ENCODE measurements at regions not wholly inside any gene's neighbourhood (a gene's known extent, or its start where the extent isn't known, plus 50 kb on each side); places are given as distances from the start of the nearest gene placed in this dataset.

GRCh38 chr6:51511081-51511480 is 576.3 kb downstream of the PKHD1 start:
- H3K79me2 ChIP-seq (ENCODE audit: insufficient read depth, low read depth): no peaks in the 10 kb centered on the region
- TF ChIP-seq CTCF (conservative IDR thresholded peaks at IDR 0.05; ENCODE audit: low read depth, low read length): no peak

GRCh38 chr6:51513891-51514747 is 573.3 kb downstream of the PKHD1 start:
- Histone ChIP-seq H3K79me2 (ENCODE audit: insufficient read depth, low read depth) (no peaks in the 10 kb centered on the region), H3K27me3 (ENCODE audit: insufficient read depth, low read depth) (no peaks in the 10 kb centered on the region), H3K4me3 (IDR thresholded peaks at IDR 0.05; ENCODE audit: insufficient read depth, low read depth, low read length) (no peak overlapping the region), H3K4me2 (no peak overlapping the region), H3K36me3 (ENCODE audit: insufficient read depth) (no peaks in the 10 kb centered on the region), H3K27ac (no peak overlapping the region), H3K4me1 (ENCODE audit: low read depth, poor library complexity, severe bottlenecking) (no peaks in the 10 kb centered on the region), H3K9ac (no peak overlapping the region), H4K20me1 (ENCODE audit: insufficient read depth) (no peaks in the 10 kb centered on the region), H2AFZ (ENCODE audit: low read depth) (no peak overlapping the region)
- TF ChIP-seq CTCF (conservative IDR thresholded peaks at IDR 0.05; ENCODE audit: low read depth, low read length): no peak

More at GRCh38 chr6:51511081-51511480, 576.3 kb downstream of the PKHD1 start:
- Histone ChIP-seq H3K4me3 (IDR thresholded peaks at IDR 0.05; ENCODE audit: insufficient read depth, low read depth, low read length) (no peak overlapping the region), H4K20me1 (ENCODE audit: insufficient read depth) (no peaks in the 10 kb centered on the region), H3K36me3 (ENCODE audit: insufficient read depth) (no peaks in the 10 kb centered on the region), H2AFZ (ENCODE audit: low read depth) (no peak overlapping the region), H3K4me1 (ENCODE audit: low read depth, poor library complexity, severe bottlenecking) (no peaks in the 10 kb centered on the region), H3K27me3 (ENCODE audit: insufficient read depth, low read depth) (no peaks in the 10 kb centered on the region), H3K9ac (no peak overlapping the region), H3K4me2 (no peak overlapping the region), H3K27ac (no peak overlapping the region)

- Histone ChIP-seq H3K36me3 (ENCODE audit: insufficient read depth) (no peaks in the 10 kb centered on the region), H3K4me1 (ENCODE audit: low read depth, poor library complexity, severe bottlenecking) (no peaks in the 10 kb centered on the region), H3K27me3 (ENCODE audit: insufficient read depth, low read depth) (no peaks in the 10 kb centered on the region), H3K4me2 (no peak overlapping the region), H3K27ac (no peak overlapping the region), H4K20me1 (ENCODE audit: insufficient read depth) (no peaks in the 10 kb centered on the region), H3K9ac (no peak overlapping the region), H3K4me3 (IDR thresholded peaks at IDR 0.05; ENCODE audit: insufficient read depth, low read depth, low read length) (no peak overlapping the region), H2AFZ (ENCODE audit: low read depth) (no peak overlapping the region), H3K79me2 (ENCODE audit: insufficient read depth, low read depth) (no peaks in the 10 kb centered on the region)
- TF ChIP-seq CTCF (conservative IDR thresholded peaks at IDR 0.05; ENCODE audit: low read depth, low read length): no peak
Observed at GRCh38 chr6:51514748-51515402, 572.5 kb downstream of the PKHD1 start.

- Histone ChIP-seq H3K9ac (no peak overlapping the region), H3K79me2 (ENCODE audit: insufficient read depth, low read depth) (no peaks in the 10 kb centered on the region), H3K4me2 (no peak overlapping the region), H3K4me3 (IDR thresholded peaks at IDR 0.05; ENCODE audit: insufficient read depth, low read depth, low read length) (no peak overlapping the region), H3K36me3 (ENCODE audit: insufficient read depth) (no peaks in the 10 kb centered on the region), H2AFZ (ENCODE audit: low read depth) (no peak overlapping the region), H3K27me3 (ENCODE audit: insufficient read depth, low read depth) (no peaks in the 10 kb centered on the region), H3K4me1 (ENCODE audit: low read depth, poor library complexity, severe bottlenecking) (no peaks in the 10 kb centered on the region), H3K27ac (no peak overlapping the region), H4K20me1 (ENCODE audit: insufficient read depth) (no peaks in the 10 kb centered on the region)
- TF ChIP-seq CTCF (conservative IDR thresholded peaks at IDR 0.05; ENCODE audit: low read depth, low read length): no peak
Observed at GRCh38 chr6:51526049-51526448, 561.4 kb downstream of the PKHD1 start.
